B cell (primary cell): ENCODE measurements at regions not wholly inside any gene's neighbourhood (a gene's known extent, or its start where the extent isn't known, plus 50 kb on each side); places are given as distances from the start of the nearest gene placed in this dataset.

Source experiments
- CTCF ChIP-seq: fragments of 200-600 bp; IDR thresholded peaks from one replicate; pipeline ENCODE4 v1.8.0; 2022; ENCODE audit warnings: antibody characterized with exemption, mild to moderate bottlenecking
- EZH2 ChIP-seq: IDR thresholded peaks from 2 replicates; pipeline ENCODE4 v1.6.1; 2012; ENCODE audit warnings: borderline replicate concordance, low read depth, mild to moderate bottlenecking, moderate library complexity, low read length; ENCODE audit not compliant: insufficient read depth, poor library complexity, severe bottlenecking

- no peak for TF ChIP-seq CTCF
- TF ChIP-seq EZH2: no peak
Measured at GRCh38 chr14:97196336-97196735, 399.2 kb downstream of the VRK1 start.
